NB4 (cell line): ENCODE measurements at regions not wholly inside any gene's neighbourhood (a gene's known extent, or its start where the extent isn't known, plus 50 kb on each side); places are given as distances from the start of the nearest gene placed in this dataset.

Experiments
- MAX ChIP-seq: IDR thresholded peaks from 2 replicates; pipeline ENCODE4 v1.6.1; 2011; ENCODE audit warnings: low read depth, low read length
- TF ChIP-seq, protein P1 (sequence below): IDR thresholded peaks from one replicate; pipeline ENCODE4 v1.5.1; 2012; ENCODE audit warnings: low read depth, low read length

DNA sequence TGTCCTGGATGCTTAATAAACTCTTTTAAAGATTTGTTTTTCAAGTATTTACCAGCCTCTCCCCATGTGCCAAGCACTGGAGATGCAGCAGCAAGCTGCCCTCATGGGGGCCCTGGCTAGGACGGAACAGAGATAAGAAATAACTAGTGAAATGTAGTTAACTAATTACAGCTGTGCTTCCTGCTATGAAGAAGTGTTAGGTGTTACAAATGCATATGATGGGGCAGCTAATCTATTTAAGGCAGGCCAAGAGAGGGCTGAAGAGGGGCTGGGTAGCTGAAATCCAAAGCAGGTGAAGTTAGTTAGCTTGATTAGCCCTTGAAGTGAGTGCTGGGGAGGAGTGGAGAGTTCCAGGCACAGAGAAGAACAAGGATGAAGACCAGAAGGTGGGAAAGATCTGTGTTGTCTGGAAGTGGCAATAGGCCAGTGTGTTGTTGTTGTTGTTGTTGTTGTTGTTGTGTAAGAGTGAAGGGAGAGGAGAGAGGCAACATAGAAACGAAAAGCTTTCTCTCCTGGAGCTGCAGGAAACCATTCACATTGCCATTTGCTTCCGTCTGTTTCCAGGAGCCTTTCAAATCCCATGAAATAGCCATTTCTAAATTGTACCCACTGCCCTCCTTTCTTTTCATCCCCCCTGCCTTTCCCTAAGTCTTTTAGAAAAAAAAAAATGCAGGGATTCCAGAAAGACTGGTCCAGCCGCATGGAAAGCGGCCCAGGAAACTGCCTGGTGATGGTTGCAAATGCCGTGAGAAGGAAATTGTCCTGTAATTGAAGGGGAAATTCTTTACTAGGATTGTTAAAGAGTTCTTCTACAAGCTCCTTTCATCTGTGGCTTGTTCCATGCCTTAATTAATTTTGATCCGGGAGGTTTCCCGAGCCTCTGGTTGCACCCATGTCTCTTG lies 119.6 kb downstream of the TFAP2C start:
- TF ChIP-seq, protein P1, sequence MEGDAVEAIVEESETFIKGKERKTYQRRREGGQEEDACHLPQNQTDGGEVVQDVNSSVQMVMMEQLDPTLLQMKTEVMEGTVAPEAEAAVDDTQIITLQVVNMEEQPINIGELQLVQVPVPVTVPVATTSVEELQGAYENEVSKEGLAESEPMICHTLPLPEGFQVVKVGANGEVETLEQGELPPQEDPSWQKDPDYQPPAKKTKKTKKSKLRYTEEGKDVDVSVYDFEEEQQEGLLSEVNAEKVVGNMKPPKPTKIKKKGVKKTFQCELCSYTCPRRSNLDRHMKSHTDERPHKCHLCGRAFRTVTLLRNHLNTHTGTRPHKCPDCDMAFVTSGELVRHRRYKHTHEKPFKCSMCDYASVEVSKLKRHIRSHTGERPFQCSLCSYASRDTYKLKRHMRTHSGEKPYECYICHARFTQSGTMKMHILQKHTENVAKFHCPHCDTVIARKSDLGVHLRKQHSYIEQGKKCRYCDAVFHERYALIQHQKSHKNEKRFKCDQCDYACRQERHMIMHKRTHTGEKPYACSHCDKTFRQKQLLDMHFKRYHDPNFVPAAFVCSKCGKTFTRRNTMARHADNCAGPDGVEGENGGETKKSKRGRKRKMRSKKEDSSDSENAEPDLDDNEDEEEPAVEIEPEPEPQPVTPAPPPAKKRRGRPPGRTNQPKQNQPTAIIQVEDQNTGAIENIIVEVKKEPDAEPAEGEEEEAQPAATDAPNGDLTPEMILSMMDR: no peak
- TF ChIP-seq MAX: no peak
